ENCODE measurements at regions not wholly inside any gene's neighbourhood (a gene's known extent, or its start where the extent isn't known, plus 50 kb on each side); places are given as distances from the start of the nearest gene placed in this dataset.
A peak's percentile ranks its signal among the peaks of the same experiment; 100 is the strongest.

DNA sequence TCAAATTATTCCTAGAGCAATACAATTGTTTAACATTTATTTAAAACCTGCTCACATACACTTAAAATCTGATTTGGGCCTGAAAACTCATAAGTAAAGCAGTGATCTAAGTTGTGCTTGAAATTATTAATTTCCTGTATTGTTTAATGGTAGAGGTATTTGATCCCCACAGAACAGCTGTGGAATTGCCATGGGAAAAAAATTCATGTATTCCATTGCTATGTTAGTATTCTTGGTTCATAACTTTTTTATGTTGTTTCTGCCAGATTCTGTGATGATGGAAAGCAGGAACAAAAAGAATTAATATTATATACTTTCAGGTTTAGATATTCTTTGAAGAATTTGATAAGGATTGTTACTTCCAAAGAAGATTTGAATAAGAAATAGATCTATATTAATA lies 831.5 kb upstream of the NR2F2 start:
- TF ChIP-seq, protein P1, sequence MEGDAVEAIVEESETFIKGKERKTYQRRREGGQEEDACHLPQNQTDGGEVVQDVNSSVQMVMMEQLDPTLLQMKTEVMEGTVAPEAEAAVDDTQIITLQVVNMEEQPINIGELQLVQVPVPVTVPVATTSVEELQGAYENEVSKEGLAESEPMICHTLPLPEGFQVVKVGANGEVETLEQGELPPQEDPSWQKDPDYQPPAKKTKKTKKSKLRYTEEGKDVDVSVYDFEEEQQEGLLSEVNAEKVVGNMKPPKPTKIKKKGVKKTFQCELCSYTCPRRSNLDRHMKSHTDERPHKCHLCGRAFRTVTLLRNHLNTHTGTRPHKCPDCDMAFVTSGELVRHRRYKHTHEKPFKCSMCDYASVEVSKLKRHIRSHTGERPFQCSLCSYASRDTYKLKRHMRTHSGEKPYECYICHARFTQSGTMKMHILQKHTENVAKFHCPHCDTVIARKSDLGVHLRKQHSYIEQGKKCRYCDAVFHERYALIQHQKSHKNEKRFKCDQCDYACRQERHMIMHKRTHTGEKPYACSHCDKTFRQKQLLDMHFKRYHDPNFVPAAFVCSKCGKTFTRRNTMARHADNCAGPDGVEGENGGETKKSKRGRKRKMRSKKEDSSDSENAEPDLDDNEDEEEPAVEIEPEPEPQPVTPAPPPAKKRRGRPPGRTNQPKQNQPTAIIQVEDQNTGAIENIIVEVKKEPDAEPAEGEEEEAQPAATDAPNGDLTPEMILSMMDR (conservative IDR thresholded peaks at IDR 0.05; ENCODE audit: low read length): no peak
- no peak overlapping the region for H3K4me3 ChIP-seq (ENCODE audit: low read length)
- no peak for DNase-seq (ENCODE audit: low read depth)

- DNase-seq (ENCODE audit: low read depth): no peak
- H3K4me3 ChIP-seq (ENCODE audit: low read length): no peak overlapping the region
- TF ChIP-seq, protein P1 (conservative IDR thresholded peaks at IDR 0.05; ENCODE audit: low read length): no peak
Observed at GRCh38 chr15:95499397-95499796, 831.1 kb upstream of the NR2F2 start.

GRCh38 chr15:95501865-95502264 lies 828.6 kb upstream of the NR2F2 start:
- TF ChIP-seq, protein P1 (conservative IDR thresholded peaks at IDR 0.05; ENCODE audit: low read length): no peak
- H3K4me3 ChIP-seq (ENCODE audit: low read length): no peak overlapping the region
- DNase-seq (ENCODE audit: low read depth): no peak

DNA sequence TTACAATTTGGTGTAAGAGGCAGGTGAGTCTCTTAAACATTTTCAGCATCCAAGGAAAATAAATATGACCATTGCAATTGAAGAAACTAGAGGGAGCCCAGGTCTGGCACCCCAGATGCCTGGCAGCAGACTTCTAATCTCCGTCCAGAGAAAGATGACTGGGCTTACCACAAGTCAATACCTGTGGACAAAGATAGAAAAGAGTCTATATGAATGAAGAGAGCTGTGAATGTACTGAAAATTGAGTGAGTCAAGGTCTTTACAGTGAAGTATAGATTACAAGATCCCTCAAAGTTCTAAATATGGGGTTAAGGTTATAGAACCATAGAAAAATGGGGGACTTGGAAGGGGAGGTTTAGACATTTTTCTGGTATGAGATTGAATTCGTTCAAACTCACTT lies 827.4 kb upstream of the NR2F2 start:
- DNase-seq (ENCODE audit: low read depth): no peak
- no peak overlapping the region for H3K4me3 ChIP-seq (ENCODE audit: low read length)
- TF ChIP-seq, protein P1 (conservative IDR thresholded peaks at IDR 0.05; ENCODE audit: low read length): no peak

- DNase-seq (ENCODE audit: low read depth): no peak
- TF ChIP-seq, protein P1 (conservative IDR thresholded peaks at IDR 0.05; ENCODE audit: low read length): no peak
- H3K4me3 ChIP-seq (ENCODE audit: low read length): no peak overlapping the region
Observed at GRCh38 chr15:95503640-95504225, 826.8 kb upstream of the NR2F2 start.

DNA sequence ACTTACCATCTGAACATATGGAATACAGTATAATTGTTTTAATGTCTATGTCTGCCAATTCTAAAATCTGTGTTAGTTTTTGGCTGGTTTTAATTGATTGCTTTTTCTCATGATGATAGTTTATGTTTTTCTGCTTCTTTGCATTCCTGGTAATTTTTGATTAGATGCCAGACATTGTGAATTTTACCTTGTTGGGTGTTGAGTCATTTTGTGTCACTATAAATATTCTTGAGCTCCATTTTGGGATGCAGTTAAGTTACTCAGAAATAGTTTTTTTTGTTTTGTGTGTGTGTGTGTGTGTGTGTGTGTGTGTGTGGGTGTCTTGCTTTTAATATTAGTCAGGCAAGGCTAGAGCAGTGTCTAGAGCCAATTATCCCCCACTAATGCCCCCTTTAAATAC lies 818.8 kb upstream of the NR2F2 start:
- TF ChIP-seq, protein P1 (conservative IDR thresholded peaks at IDR 0.05; ENCODE audit: low read length): no peak
- peak; percentile 63 for DNase-seq (ENCODE audit: low read depth)
- H3K4me3 ChIP-seq (ENCODE audit: low read length): no peak overlapping the region

DNA sequence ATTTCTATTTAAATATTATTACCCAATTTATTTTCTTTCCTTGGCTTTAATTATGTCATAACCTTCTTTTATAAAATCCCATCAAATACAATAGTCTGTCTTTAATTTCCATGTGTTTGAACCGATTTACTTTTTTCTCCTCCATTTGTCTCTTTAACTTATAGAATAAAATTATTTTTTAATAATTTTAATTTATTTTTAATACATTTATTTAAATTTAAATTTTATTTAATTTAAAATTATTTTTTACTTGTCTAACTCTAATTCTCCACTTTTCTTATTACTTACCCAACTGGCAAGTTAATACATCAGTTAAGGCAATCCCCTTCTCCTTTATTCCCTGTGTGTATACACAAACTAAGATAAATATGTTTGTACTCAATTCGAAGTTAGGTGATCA lies 817.6 kb upstream of the NR2F2 start:
- H3K4me3 ChIP-seq (ENCODE audit: low read length): no peak overlapping the region
- DNase-seq (ENCODE audit: low read depth): no peak
- TF ChIP-seq, protein P1 (conservative IDR thresholded peaks at IDR 0.05; ENCODE audit: low read length): no peak

All from AG10803 (cell line).